Activated T-helper 1 cell treated with anti-CD3 and anti-CD28 coated beads, Interleukin-2, amount 50 U/mL, for 16 hours (primary cell): ENCODE measurements at regions not wholly inside any gene's neighbourhood (a gene's known extent, or its start where the extent isn't known, plus 50 kb on each side); places are given as distances from the start of the nearest gene placed in this dataset.
"Not testable (repeated sequence)": the region's sequence is repeated elsewhere in the genome, so short reads cannot be mapped to it uniquely, and the experiment has no call there.

Source experiments
- DNase-seq, 2 donors: peaks; one replicate each; pipeline ENCODE4 v3.0.0-alpha.2; 2020; ENCODE audit warnings: low read depth in 1 of 2, low spot score in 1 of 2

DNA sequence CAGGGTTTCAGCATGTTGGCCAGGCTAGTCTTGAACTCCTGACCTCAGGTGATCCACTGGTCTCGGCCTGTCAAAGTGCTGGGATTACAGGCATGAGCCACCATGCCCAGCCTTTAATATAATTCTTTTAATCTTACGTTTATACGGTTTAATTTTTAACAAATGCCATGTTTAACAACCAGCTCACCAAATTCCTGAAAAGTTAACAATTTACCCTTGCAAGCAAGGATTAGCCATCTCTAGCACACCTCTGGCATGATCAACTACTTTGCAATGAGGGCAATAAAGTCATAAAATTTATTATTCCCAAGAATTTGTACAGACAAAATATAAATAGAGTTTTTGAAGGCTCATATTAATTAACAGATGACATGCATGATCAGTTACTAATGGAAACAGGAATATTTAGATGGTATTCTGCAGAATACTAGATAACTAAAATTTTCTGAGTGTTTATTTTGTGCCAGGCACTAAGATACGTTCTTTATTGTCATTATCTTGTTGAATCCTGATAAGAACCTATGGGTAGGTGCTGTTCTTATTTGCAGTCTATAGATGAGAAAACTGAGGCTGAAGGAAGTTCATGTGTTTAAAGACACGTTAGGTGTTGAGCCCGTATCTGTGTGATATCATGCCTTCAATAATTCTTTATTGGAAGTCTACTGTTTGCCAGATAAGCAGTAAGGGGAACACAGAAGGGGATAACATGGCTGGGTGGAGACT, 190.1 kb downstream of the CDCA7 start:
- no peak for DNase-seq

- DNase-seq, result no peak
Measured at GRCh38 chr2:173545364-173545763, 190.7 kb downstream of the CDCA7 start.

DNA sequence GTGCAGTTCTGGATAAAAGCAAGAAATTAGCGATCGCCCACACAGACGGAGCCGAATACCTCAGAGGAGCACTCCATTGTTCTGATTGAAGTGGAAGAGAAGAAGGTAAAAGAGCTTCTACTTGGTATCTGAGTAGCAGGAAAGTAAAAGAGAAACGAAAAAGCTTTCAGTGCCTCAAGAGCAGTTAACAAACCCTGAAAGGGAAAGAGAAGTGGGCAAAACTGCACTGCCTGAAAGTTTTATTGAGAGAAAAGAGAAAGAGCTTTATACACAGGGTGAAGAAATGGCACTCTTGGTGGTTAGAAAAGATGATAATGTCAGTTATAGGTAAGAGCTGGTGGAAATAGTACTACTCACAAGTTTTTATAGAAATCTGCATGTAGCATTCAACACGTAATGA, 192.8 kb downstream of the CDCA7 start:
- no peak for DNase-seq

GRCh38 chr2:173550143-173550542, 195.5 kb downstream of the CDCA7 start:
- DNase-seq, result no peak

- no peak for DNase-seq
Measured at GRCh38 chr2:173552531-173552930, 197.9 kb downstream of the CDCA7 start.

GRCh38 chr2:173553593-173553992, 198.9 kb downstream of the CDCA7 start:
- no peak for DNase-seq

- DNase-seq, result no peak
Measured at GRCh38 chr2:173555833-173556232, 201.2 kb downstream of the CDCA7 start.

- no peak for DNase-seq
Measured at GRCh38 chr2:173556816-173557215, 202.1 kb downstream of the CDCA7 start.

DNA sequence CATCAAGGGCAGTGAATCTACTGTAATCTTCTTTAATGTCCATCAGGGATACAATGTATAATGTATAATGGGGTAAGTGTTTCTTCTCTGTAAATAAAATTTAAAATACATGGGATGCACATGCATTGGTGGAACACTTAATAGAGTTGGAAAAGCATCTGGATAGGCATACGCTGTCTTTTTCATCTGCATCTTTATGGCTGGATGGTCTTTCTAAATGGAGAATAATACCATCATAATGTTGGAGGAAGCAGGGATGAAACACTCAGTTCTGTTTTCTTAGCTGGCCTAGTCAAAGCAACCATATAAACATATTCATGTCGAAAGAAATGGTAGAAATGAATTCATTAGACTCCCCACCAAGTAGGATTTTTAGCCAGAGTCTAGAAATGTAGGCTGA, 202.8 kb downstream of the CDCA7 start:
- no peak for DNase-seq

DNA sequence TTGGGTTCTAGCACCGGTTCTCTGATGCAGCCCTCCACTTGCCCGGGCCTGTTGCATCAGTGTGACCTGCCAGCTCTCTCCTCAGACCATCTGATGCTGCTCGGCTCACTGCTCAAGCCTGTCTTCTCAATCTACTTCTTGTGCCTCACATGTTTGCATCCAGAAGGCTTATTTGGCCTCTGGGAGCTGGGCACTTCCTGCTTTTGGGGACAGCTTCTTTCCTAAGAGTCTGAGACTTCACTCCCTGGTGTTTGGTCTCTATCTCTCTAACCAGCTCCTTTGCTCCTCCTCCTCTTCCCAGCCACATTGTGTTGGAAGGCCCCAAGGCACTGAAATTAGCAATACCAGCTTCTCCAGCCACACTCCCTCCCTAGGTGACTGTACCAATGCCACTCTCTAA, 212.8 kb downstream of the CDCA7 start:
- no peak for DNase-seq

DNA sequence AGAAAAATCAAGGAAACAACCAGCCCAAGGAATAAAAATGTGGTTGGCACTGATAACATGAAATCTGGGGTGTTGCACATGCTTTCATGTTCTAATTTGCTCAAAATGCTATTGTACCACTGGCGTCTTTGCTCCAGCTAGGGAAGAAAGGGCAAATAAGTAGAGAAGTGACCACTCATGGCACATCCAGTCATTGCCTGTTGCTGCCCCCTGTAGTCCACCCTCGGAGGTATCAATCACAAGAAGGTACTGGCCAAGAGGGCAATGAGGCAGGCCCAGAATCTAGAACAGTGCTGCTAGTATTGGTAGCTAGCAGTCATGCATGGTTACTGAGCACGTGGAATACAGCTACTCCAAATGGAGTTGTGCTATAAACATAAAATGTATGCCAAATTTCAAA, 213.4 kb downstream of the CDCA7 start:
- DNase-seq, result no peak

- DNase-seq, result no peak
Measured at GRCh38 chr2:173571021-173571821, 216.5 kb downstream of the CDCA7 start.

DNA sequence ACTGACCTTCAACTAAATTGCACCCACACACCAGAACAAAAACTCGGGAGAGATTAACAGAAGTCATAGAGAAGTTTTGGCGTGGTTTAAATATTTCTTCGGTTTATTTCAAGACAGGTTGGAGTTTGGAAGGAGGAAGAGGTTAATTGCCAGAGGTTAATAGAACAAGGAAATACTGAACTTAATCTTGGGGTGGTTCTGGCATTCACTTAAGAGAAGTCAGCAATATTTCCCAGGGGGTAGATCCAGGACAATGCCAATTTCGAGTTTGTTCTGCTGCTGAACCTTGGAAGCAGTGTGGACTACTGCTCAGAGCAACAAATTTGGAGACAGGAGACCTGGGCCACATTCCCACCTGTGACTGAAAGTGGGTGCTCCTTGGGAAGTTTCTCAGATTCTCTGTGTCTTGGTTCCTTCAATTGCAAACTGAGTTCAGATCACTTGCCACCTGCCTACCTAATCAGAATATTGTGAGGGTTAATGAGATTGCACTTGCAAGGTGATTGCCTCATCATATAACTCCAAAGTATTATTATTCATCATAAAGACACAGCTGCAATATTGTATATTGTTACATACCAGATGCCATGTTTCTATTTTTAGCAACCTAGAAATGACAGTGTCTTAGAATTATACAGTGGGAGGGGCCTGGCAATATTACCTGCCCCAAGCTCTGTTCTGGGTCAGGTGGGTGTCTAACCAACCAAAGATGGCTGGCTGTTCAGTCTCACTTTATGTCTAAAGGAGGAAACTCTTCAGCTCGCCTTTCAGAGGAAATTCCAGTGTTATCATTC, 217.4 kb downstream of the CDCA7 start:
- DNase-seq, result no peak

GRCh38 chr2:173572848-173573247, 218.2 kb downstream of the CDCA7 start:
- DNase-seq, result no peak

DNA sequence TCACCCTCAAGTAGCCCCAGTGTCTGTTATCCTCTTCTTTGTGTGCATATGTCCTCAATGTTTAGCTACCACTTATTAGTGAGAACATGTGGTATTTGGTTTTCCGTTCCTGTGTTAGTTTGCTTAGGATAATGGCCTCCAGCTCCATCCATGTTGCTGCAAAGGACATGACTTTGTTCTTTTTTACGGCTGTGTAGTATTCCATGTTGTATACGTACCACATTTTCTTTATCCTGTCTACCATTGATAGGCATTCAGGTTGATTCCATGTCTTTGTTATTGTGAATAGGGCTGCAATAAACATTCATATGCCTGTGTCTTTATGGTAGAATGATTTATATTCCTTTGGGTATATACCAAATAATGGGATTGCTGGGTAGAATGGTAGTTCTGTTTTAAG, 219.1 kb downstream of the CDCA7 start:
- DNase-seq, result not testable (repeated sequence)

GRCh38 chr2:173574324-173575112, 219.8 kb downstream of the CDCA7 start:
- DNase-seq, result no peak

GRCh38 chr2:173578404-173579107, 223.9 kb downstream of the CDCA7 start:
- no peak for DNase-seq

DNA sequence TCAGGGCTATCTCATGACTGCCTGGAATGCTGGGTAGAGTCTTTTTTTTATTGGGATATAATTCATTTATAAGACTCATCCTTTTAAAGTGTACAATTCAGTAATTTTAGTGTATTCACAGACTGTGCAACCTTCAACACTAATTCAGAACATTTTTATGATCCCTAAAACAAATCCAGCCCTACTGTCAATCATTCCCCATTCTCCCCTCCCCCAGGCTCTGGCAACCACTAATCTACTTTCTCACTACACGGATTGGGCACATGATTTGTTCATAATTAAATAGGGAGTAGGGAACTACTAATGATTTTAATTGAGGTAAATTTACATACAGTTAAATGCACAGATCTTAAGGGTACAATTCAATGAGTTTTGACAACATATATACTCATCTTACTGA, 225.7 kb downstream of the CDCA7 start:
- DNase-seq, result no peak

DNA sequence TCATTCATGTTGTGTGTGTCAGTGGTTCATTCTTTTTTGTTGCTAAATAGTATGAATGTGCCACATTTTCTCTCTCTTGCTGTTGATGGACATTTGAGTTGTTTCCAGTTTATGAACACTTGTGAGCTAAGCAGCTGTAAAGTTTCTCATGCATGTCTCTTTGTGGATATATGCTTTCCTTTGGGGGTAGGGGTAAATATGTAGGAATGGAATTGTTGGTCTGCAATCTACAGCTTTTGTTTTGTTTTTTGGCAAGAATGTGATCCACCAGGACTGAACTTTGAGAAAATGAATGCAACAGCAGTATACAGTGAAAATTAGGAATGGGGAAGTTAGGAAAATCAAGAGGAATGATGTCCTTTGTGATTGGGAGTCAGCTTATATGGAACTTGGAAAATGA, 226.3 kb downstream of the CDCA7 start:
- DNase-seq, result no peak

DNA sequence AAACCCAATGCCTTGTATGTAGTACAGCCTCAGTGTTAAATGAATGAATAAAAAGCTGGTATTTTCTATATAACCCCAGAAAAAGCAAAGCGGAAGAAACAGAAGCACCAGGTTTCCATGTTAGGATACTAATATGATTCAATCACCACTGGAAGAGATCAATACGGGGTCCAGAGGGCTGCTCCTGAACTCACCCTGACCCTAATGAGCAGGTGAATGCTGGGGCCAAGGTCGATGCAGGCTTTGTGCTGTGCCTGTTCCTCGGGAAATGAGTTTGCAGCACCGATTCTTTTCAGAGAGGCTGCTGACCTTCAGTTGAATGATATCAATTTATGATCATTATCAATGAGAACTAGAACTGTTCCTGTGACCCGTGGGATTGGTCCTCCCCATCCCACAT, 228.5 kb downstream of the CDCA7 start:
- no peak for DNase-seq
